Activated CD4-positive, alpha-beta T cell treated with anti-CD3 and anti-CD28 coated beads for 4 hours (primary cell): ENCODE measurements at regions not wholly inside any gene's neighbourhood (a gene's known extent, or its start where the extent isn't known, plus 50 kb on each side); places are given as distances from the start of the nearest gene placed in this dataset.

Source experiments
- DNase-seq, 2 donors: peaks; one replicate each; pipeline ENCODE4 v3.0.0-alpha.2; 2020

- no peak for DNase-seq
Measured at GRCh38 chr17:14873996-14874395, 391.1 kb downstream of the PMP22 start.

GRCh38 chr17:14873540-14873939 is 391.6 kb downstream of the PMP22 start:
- no peak for DNase-seq

- no peak for DNase-seq
Measured at GRCh38 chr17:14871921-14872320, 393.2 kb downstream of the PMP22 start.

- no peak for DNase-seq
Measured at GRCh38 chr17:14866266-14866665, 398.9 kb downstream of the PMP22 start.

DNA sequence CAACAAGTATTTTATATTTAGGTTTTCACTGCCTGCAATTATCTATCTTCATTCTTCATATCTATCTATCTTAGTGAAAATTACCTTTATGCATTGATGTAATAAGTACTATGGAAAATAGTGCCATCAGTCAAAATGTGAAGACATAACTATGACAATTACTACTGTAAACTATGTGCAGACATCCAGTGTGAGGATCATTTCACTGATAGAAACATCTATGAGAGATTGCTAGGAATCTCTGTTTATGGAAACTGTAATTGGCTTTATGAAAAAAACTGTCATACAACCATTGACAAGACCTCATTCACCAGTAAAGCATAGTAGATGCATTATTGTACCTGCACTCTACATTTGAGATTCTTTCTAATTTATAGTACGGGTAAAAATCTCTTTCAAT is 401.0 kb downstream of the PMP22 start:
- no peak for DNase-seq

DNA sequence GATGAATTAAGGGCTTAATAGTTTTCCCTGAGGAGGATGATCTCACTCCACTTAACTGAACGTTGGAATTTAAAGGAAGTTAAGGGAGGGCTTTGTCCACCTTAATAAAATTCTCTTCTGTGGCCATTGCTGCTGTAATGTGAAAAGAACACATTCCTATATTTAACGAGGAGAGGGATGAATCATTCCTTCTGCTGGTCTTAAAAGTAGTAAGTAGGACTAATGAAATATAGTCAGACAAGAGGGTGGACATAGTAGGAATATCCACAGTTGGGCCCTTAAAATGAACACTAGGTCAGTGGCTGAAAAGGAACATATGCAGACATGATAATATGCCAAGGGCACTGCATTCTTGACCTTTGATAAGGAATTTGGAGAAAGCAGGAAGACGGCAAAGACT is 405.6 kb downstream of the PMP22 start:
- DNase-seq, result no peak

DNA sequence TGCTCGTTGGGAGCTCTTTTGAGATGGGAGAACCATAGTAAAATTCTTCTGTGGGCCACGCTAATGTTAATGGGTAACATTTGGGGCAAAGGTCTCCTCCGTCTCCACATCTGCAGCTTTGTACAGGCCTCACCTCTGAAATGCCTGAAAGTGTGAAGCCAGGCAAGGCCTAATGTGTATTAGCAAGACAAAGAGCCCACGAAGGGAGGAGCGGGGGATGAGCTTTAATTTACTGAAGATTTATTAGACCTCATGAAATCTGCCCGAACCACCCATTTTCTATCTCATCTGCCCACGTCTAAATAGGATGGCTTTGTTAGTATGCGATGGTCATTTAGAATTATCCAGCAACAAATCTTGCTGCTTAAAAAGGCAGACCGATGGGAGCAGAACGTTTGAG is 408.9 kb downstream of the PMP22 start:
- DNase-seq, result no peak

GRCh38 chr17:14854691-14855090 is 410.4 kb downstream of the PMP22 start:
- DNase-seq, result no peak

DNA sequence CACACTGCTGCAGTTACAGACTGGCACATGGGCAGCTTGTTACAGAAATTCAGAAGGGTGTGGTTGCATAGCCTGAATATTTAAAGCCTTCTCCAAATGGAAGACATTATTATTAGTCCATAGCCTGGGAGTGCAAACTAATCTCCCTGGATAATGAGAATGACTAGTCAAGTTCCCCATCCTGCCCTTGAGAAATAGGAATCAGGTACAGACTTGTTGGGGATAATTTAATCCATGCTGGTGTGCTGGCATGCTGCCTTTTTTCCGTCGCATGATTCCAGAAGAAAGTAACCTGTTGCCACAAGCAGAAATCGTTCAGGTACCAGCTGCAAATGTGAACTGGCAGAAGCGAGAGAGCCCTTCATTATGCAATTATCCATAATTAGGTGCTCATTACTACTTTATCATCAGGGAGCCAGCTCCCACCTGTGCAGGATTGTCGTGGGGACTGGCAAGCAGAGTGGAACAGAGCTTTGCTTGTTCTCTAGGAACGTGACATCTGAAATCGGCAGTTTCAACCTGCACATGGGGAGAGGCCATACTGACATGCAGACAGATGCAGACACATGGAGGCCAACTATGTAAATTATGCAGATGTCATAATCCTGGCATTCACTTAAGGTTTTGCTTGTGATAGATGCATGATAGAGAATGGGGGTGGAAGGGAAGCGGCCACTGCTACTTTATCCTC is 419.4 kb downstream of the PMP22 start:
- no peak for DNase-seq

- no peak for DNase-seq
Measured at GRCh38 chr17:14843086-14843795, 421.9 kb downstream of the PMP22 start.

GRCh38 chr17:14840616-14841231 is 424.4 kb downstream of the PMP22 start:
- no peak for DNase-seq

DNA sequence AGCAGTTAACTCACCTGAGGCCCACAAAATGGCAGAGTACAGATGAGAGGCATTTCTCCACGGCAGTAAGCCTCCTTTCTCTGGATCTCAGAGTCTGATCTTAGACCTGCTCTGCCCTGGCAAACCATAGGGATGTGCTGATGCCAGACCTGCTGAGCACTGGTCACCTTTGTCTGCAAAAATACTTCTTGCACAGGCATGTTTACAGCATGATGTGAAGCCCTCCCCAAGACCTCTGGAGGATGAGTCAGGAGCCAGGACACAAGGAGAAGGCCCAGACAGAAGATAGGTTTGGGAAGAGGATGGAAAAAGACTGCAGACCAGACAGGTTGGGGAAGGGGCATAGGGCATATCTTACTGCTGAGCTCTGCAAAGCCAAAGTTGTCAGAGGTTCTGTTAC is 426.6 kb downstream of the PMP22 start:
- DNase-seq, result no peak

DNA sequence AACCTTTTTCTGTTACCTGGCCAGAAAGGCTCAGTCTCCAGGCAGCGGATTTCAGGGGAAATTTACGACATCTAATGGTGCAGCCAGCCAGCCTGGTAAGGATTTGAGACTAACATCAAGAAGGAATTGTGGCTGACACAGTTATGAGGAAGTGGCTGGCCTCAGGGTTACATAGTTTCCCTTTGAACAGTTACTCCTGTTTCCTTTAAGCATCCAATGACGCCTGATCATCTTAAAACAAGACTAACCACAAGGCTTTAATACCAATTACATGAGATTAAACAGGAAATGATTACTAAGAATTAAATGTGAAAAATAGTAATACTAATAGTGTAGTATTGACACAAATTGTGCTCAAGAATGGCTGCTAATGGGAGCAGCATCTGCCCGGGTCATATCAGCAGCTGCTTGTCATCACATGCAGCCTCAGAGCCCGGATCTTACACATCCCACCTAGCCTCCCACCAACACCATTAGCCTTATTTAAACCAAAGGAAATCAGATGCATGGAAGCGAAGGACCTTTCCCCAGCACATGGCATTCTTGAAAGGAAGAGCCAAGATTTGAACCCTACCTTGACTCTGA is 431.8 kb downstream of the PMP22 start:
- DNase-seq, result no peak

GRCh38 chr17:14831491-14831890 is 433.6 kb downstream of the PMP22 start:
- no peak for DNase-seq

GRCh38 chr17:14827396-14827919 is 437.7 kb downstream of the PMP22 start:
- no peak for DNase-seq

- DNase-seq, result no peak
Measured at GRCh38 chr17:14826358-14826757, 438.8 kb downstream of the PMP22 start.

- no peak for DNase-seq
Measured at GRCh38 chr17:14818469-14818868, 446.7 kb downstream of the PMP22 start.

- DNase-seq, result no peak
Measured at GRCh38 chr17:14815079-14815478, 450.0 kb downstream of the PMP22 start.

DNA sequence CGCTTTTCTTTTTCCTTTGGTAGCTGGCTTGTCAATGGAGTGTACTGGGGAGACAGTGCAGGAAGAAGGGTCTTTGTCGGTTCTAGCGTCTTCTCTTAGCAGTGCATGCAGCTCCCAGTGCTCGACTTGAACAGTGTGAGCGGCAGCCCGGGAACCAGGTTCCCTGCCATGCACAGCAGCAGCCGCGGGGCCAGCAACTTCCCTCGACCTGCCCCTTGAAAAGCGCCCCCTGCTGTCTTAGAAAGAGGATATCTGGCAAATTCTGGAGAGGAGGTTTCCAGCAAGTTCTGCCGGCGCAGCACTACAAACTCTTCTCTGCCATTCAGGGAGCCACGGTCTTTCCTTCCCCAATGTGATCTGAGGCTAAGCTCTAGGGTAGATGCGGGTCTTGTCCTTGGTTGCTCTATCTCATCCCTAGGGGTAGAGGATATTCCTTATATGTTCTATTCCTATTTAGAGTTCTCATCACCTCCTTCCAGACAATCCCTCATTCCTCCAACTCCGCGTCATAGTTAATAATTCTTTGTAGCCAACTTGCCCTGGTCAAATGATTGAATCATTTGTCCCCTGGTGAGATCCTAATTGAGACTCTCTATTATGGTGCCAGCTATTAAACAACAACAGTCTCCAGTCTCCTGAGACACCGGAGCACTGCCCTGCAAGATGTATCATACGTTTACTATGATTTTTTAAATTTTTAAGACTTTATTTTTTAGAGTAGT is 451.3 kb downstream of the PMP22 start:
- DNase-seq, result no peak

GRCh38 chr17:14808425-14808824 is 456.7 kb downstream of the PMP22 start:
- DNase-seq, result no peak

GRCh38 chr17:14805348-14805747 is 459.8 kb downstream of the PMP22 start:
- DNase-seq, result no peak

DNA sequence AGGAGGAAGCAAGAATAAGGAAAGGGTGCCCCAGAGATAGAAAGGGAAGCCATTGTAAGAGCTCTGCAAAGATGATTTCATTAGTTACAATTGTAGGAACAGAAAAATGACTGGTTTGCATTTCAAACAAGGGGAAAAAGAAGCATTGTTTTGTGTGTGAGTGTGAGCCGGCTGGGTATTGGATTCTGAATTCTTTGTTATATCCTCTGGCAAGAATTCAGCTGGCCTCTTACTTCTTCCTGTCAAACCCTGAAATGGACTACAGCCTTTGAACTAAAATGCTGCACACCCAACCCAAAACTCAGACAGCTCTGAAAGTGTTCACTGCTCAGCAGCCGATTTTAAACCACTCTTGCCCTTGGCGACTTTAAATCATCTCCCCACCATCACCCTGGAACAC is 461.3 kb downstream of the PMP22 start:
- DNase-seq, result no peak

- no peak for DNase-seq
Measured at GRCh38 chr17:14797801-14798200, 467.3 kb downstream of the PMP22 start.
